OCI-LY1 (cell line): ENCODE measurements at regions not wholly inside any gene's neighbourhood (a gene's known extent, or its start where the extent isn't known, plus 50 kb on each side); places are given as distances from the start of the nearest gene placed in this dataset.
"Not testable (repeated sequence)": the region's sequence is repeated elsewhere in the genome, so short reads cannot be mapped to it uniquely, and the experiment has no call there.

ENCODE experiments used
- H2AFZ ChIP-seq: fragments of 200-600 bp; sonication (generic), shearing (Covaris generic); 2 replicates; pipeline ENCODE4 v1.6.0; 2014; ENCODE audit warnings: antibody characterized with exemption, mild to moderate bottlenecking, low read length
- H3F3A ChIP-seq: fragments of 200-600 bp; sonication (generic), shearing (Covaris generic); 2 replicates; pipeline ENCODE4 v1.6.0; 2014; ENCODE audit warnings: mild to moderate bottlenecking, antibody characterized with exemption, low read length, moderate library complexity; ENCODE audit not compliant: insufficient read depth
- H3K27ac ChIP-seq: fragments of 200-600 bp; sonication (generic); 2 replicates; pipeline ENCODE4 v1.5.1; 2014; ENCODE audit warnings: low read length, mixed run types, mild to moderate bottlenecking, low read depth; ENCODE audit not compliant: poor library complexity, severe bottlenecking
- H3K27me3 ChIP-seq: fragments of 200-600 bp; sonication (generic); 2 replicates; pipeline ENCODE4 v1.6.0; 2014; ENCODE audit warnings: antibody characterized with exemption, mild to moderate bottlenecking, low read length, moderate library complexity; ENCODE audit not compliant: insufficient read depth
- H3K36me3 ChIP-seq: fragments of 200-600 bp; sonication (generic); 2 replicates; pipeline ENCODE4 v1.6.1; 2014; ENCODE audit warnings: mild to moderate bottlenecking, antibody characterized with exemption, low read length, moderate library complexity, mixed read lengths; ENCODE audit not compliant: insufficient read depth
- H3K4me1 ChIP-seq: fragments of 200-600 bp; sonication (generic); 2 replicates; pipeline ENCODE4 v1.5.1; 2014; ENCODE audit warnings: mild to moderate bottlenecking, low read length, moderate library complexity; ENCODE audit not compliant: insufficient read depth, severe bottlenecking
- H3K4me2 ChIP-seq: fragments of 200-600 bp; sonication (generic), shearing (Covaris generic); 2 replicates; pipeline ENCODE4 v1.6.1; 2014; ENCODE audit warnings: low read length
- H3K4me3 ChIP-seq: fragments of 200-600 bp; sonication (generic); 2 replicates; pipeline ENCODE4 v1.5.1; 2014; ENCODE audit warnings: low read length, low read depth, mild to moderate bottlenecking, mixed read lengths; ENCODE audit not compliant: poor library complexity, severe bottlenecking
- H3K79me2 ChIP-seq: fragments of 200-600 bp; shearing (Covaris generic); 2 replicates; pipeline ENCODE4 v1.6.1; 2016; ENCODE audit warnings: mixed run types, low read length, mixed read lengths; ENCODE audit not compliant: insufficient read depth
- H3K9ac ChIP-seq: fragments of 200-600 bp; sonication (generic), shearing (Covaris generic); 2 replicates; pipeline ENCODE4 v1.6.1; 2014; ENCODE audit warnings: mild to moderate bottlenecking, low read length, mixed read lengths
- H3K9me2 ChIP-seq: fragments of 200-600 bp; sonication (generic), shearing (Covaris generic); 2 replicates; pipeline ENCODE4 v1.6.1; 2014; ENCODE audit warnings: low read depth, mild to moderate bottlenecking, low read length, mixed read lengths
- H3K9me3 ChIP-seq: fragments of 200-600 bp; shearing (Covaris generic); 2 replicates; pipeline ENCODE4 v1.6.1; 2014; ENCODE audit warnings: low read length, mixed read lengths
- H4K20me1 ChIP-seq: fragments of 200-600 bp; sonication (generic), shearing (Covaris generic); 2 replicates; pipeline ENCODE4 v1.6.0; 2016; ENCODE audit warnings: mild to moderate bottlenecking, low read length; ENCODE audit not compliant: insufficient read depth
- EZH2 ChIP-seq: fragments of 200-600 bp; sonication (generic), shearing (Covaris generic); IDR thresholded peaks from 2 replicates; pipeline ENCODE4 v1.8.0; 2017; ENCODE audit warnings: borderline replicate concordance, mixed run types, mild to moderate bottlenecking, antibody characterized with exemption, low read length, moderate library complexity, mixed read lengths
- TF ChIP-seq, protein P1 (sequence below): fragments of 200-600 bp; sonication (generic), shearing (Covaris generic); IDR thresholded peaks from 2 replicates; pipeline ENCODE4 v1.5.1; 2017; ENCODE audit warnings: mild to moderate bottlenecking, antibody characterized with exemption, low read length, moderate library complexity, mixed read lengths

DNA sequence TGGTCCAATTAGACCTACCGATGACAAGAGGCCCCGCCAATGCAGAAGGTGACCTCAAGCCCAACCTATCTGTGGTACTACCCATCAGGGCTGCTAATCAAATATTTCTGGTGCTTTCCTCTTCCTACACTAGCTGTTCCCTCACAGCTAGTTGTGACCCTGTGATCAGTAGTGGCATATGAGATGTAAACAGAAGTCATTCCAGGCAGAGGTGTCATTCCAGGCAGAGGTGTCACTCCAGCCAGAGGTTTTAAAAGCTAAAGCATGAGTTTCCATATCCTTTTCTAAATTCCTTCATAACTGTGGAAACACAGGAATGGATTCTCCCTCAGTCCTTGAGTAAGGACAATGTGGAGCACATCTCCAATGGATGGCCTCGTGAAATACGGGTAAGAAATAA, 110.9 kb upstream of the DNAJC10 start:
- Histone ChIP-seq H3K27ac (no peak overlapping the region), H3K36me3 (no peaks in the 10 kb centered on the region), H3K9me3 (no peaks in the 10 kb centered on the region), H3K4me1 (no peaks in the 10 kb centered on the region), H3K4me2 (no peak overlapping the region), H3F3A (no peaks in the 10 kb centered on the region), H3K4me3 (no peak overlapping the region), H3K27me3 (no peaks in the 10 kb centered on the region), H2AFZ (no peak overlapping the region), H3K9ac (no peak overlapping the region), H4K20me1 (no peaks in the 10 kb centered on the region), H3K79me2 (no peaks in the 10 kb centered on the region), H3K9me2 (no peaks in the 10 kb centered on the region)
- TF ChIP-seq, protein P1, sequence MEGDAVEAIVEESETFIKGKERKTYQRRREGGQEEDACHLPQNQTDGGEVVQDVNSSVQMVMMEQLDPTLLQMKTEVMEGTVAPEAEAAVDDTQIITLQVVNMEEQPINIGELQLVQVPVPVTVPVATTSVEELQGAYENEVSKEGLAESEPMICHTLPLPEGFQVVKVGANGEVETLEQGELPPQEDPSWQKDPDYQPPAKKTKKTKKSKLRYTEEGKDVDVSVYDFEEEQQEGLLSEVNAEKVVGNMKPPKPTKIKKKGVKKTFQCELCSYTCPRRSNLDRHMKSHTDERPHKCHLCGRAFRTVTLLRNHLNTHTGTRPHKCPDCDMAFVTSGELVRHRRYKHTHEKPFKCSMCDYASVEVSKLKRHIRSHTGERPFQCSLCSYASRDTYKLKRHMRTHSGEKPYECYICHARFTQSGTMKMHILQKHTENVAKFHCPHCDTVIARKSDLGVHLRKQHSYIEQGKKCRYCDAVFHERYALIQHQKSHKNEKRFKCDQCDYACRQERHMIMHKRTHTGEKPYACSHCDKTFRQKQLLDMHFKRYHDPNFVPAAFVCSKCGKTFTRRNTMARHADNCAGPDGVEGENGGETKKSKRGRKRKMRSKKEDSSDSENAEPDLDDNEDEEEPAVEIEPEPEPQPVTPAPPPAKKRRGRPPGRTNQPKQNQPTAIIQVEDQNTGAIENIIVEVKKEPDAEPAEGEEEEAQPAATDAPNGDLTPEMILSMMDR = no peak
- no peak for TF ChIP-seq EZH2

DNA sequence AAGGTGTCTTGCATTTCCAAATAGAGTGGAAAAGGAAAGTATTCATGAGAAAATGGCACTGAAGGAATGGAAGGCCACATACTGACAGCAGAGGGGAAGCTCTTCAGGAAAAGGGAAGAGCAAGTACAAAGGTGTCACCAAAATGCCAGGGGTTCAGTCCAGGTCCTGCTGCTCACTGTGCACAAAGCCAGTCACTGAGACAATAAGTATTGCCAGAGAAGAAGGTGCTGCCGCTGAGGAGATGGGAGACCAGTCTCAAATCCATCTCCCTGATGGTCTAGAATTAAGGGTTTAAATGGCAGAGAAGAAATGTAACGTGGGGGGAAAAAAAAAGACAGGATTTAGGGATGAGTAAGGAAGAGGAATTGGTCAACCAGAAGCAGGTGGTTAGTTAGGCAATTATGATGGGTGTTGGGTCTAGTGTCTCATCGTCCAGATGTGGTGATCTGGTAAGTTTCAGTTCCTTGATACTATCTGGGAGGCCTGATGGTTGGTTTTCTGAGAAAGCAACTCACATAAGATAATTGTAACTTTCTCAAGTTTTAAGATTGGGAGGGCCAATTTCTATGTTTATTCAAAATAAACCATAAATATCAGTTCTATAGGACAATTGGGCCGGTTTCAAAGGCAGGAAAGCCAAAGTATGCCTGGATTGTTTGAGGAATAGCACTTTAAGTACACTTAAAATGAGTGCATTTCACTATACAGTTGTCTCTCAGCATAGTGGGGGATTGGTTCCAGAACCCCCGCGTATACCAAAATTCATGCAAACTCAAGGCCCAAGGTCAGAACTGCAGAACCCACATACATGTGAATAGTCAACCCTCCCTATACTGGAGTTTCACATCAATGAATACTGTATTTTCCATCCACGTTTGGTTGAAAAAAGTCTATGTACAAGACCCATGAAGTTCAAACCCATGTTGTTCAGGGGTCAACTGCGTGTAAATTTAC, 109.1 kb upstream of the DNAJC10 start:
- H3K27me3 ChIP-seq = no peaks in the 10 kb centered on the region
- no peak overlapping the region for H3K9ac ChIP-seq
- H3K9me2 ChIP-seq = no peaks in the 10 kb centered on the region
- H3K27ac ChIP-seq = no peak overlapping the region
- H2AFZ ChIP-seq = no peak overlapping the region
- no peak overlapping the region for H3K4me3 ChIP-seq
- H3K36me3 ChIP-seq = no peaks in the 10 kb centered on the region
- H3K9me3 ChIP-seq = no peaks in the 10 kb centered on the region
- no peaks in the 10 kb centered on the region for H3F3A ChIP-seq
- no peaks in the 10 kb centered on the region for H4K20me1 ChIP-seq
- TF ChIP-seq, protein P1 = no peak
- no peak for TF ChIP-seq EZH2
- no peaks in the 10 kb centered on the region for H3K79me2 ChIP-seq
- no peaks in the 10 kb centered on the region for H3K4me1 ChIP-seq
- no peak overlapping the region for H3K4me2 ChIP-seq

DNA sequence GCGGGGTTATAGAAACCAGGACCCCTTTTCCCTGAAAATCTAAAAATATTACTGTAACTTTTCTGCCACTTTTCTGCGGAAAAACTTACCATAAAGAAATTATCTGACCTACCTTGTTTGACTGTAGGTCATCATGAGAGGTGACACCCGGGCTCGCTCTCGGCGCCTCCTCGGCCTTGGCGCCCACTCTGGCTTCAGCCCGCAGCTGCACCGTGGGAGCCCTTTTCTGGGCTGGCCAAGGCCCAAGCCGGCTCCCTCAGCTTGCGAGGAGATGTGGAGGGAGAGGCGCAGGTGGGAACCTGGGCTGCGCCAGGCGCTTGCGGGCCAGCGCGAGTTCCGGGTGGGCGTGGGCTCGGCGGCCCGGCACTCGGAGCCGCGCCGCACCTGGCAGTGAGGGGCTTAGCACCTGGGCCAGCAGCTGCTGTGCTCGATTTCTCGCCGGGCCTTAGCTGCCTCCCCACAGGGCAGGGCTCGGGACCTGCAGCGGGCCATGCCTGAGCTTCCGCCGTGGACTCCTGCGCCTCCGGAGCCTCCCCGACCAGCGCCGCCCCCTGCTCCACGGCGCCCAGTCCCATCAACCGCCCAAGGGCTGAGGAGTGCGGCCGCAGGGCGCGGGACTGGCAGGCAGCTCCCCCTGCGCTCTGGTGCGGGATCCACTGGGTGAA, 107.7 kb upstream of the DNAJC10 start:
- no peaks in the 10 kb centered on the region for H3K9me3 ChIP-seq
- H3K27ac ChIP-seq = no peak overlapping the region
- H3K9ac ChIP-seq = no peak overlapping the region
- H3K36me3 ChIP-seq = no peaks in the 10 kb centered on the region
- H3K9me2 ChIP-seq = no peaks in the 10 kb centered on the region
- no peak overlapping the region for H3K4me3 ChIP-seq
- TF ChIP-seq, protein P1 = no peak
- no peak for TF ChIP-seq EZH2
- H3F3A ChIP-seq = no peaks in the 10 kb centered on the region
- H4K20me1 ChIP-seq = no peaks in the 10 kb centered on the region
- no peak overlapping the region for H2AFZ ChIP-seq
- no peaks in the 10 kb centered on the region for H3K27me3 ChIP-seq
- no peaks in the 10 kb centered on the region for H3K4me1 ChIP-seq
- no peaks in the 10 kb centered on the region for H3K79me2 ChIP-seq
- no peak overlapping the region for H3K4me2 ChIP-seq

DNA sequence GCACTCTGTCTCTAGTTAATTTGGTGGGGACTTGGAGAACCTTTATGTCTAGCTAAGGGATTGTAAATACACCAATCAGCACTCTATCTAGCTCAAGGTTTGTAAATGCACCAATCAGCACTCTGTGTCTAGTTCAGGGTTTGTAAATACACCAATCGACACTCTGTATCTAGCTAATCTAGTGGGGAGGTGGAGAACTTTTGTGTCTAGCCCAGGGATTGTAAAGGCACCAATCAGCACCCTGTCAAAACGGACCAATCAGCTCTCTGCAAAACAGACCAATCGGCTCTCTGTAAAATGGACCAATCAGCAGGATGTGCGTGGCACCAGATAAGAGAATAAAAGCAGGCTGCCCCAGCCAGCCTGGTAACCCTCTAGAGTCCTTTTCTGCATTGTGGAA, 107.1 kb upstream of the DNAJC10 start:
- not testable (repeated sequence) for H4K20me1 ChIP-seq, H3K9ac ChIP-seq, H3K4me3 ChIP-seq, H3K4me2 ChIP-seq, H3K9me2 ChIP-seq, H3K79me2 ChIP-seq, H3K27me3 ChIP-seq, H3K27ac ChIP-seq, H3K9me3 ChIP-seq, H2AFZ ChIP-seq, H3F3A ChIP-seq, H3K4me1 ChIP-seq, H3K36me3 ChIP-seq
